Coronary artery (tissue), 2 donors: ENCODE measurements at regions not wholly inside any gene's neighbourhood (a gene's known extent, or its start where the extent isn't known, plus 50 kb on each side); places are given as distances from the start of the nearest gene placed in this dataset.
A peak's percentile ranks its signal among the peaks of the same experiment; 100 is the strongest.

ENCODE experiments used
- DNase-seq: peaks from one replicate; pipeline ENCODE4 v3.0.0-alpha.2; 2017; ENCODE audit warnings: low spot score
- H3K27ac ChIP-seq, 2 donors: fragments of 200-600 bp; sonication (generic); one replicate each; pipeline ENCODE4 v1.5.1; 2016 to 2019
- H3K4me3 ChIP-seq: fragments of 200-600 bp; sonication (generic); 2 replicates; pipeline ENCODE4 v1.5.1; 2016; ENCODE audit warnings: mild to moderate bottlenecking, moderate library complexity
- CTCF ChIP-seq: fragments of 200-600 bp; sonication (generic); IDR thresholded peaks from one replicate; pipeline ENCODE4 v1.5.1; 2019; ENCODE audit warnings: antibody characterized with exemption

- no peak for TF ChIP-seq CTCF
- Histone ChIP-seq H3K4me3 (no peak overlapping the region), H3K27ac (no peak overlapping the region)
- no peak for DNase-seq
Observed at GRCh38 chr1:84090447-84091245, 53.4 kb upstream of the PRKACB start.

GRCh38 chr1:84089867-84090266 lies 54.2 kb upstream of the PRKACB start:
- no peak for TF ChIP-seq CTCF
- Histone ChIP-seq H3K27ac (no peak overlapping the region), H3K4me3 (no peak overlapping the region)
- no peak for DNase-seq

GRCh38 chr1:84089465-84089864 lies 54.6 kb upstream of the PRKACB start:
- DNase-seq = no peak
- H3K27ac ChIP-seq = no peak overlapping the region
- no peak overlapping the region for H3K4me3 ChIP-seq
- no peak for TF ChIP-seq CTCF

- no peak for DNase-seq
- no peak overlapping the region for H3K27ac ChIP-seq
- no peak overlapping the region for H3K4me3 ChIP-seq
- no peak for TF ChIP-seq CTCF
Observed at GRCh38 chr1:84086616-84087015, 57.5 kb upstream of the PRKACB start.

GRCh38 chr1:84086189-84086588 lies 57.9 kb upstream of the PRKACB start:
- no peak for TF ChIP-seq CTCF
- DNase-seq = no peak
- Histone ChIP-seq H3K4me3 (no peak overlapping the region), H3K27ac (no peak overlapping the region)

GRCh38 chr1:84083307-84083706 lies 60.8 kb upstream of the PRKACB start:
- Histone ChIP-seq H3K4me3 (no peak overlapping the region), H3K27ac (no peak overlapping the region)
- no peak for DNase-seq
- TF ChIP-seq CTCF = no peak

GRCh38 chr1:84078842-84079202 lies 65.2 kb upstream of the PRKACB start:
- no peak for TF ChIP-seq CTCF
- no peak for DNase-seq
- H3K27ac ChIP-seq = peak overlapping the region; percentile 93
- H3K4me3 ChIP-seq = peak overlapping the region; percentile 96
